GM18867 (cell line): ENCODE measurements at regions not wholly inside any gene's neighbourhood (a gene's known extent, or its start where the extent isn't known, plus 50 kb on each side); places are given as distances from the start of the nearest gene placed in this dataset.
"Not testable (repeated sequence)": the region's sequence is repeated elsewhere in the genome, so short reads cannot be mapped to it uniquely, and the experiment has no call there.

Experiments used
- ATAC-seq: cut with Tn5 transposase; IDR thresholded peaks from one replicate; pipeline ENCODE4 v1.9.1; 2021; ENCODE audit warnings: mild to moderate bottlenecking, moderate library complexity; ENCODE audit not compliant: unreplicated experiment

GRCh38 chr11:106152013-106152412, 74.6 kb downstream of the AASDHPPT start:
- ATAC-seq, result no peak

GRCh38 chr11:106152824-106153223, 75.4 kb downstream of the AASDHPPT start:
- no peak for ATAC-seq

GRCh38 chr11:106156290-106156937, 79.0 kb downstream of the AASDHPPT start:
- ATAC-seq, result peak; percentile 67

- peak; percentile 33 for ATAC-seq
These were observed 80.9 kb downstream of the AASDHPPT start for GRCh38 chr11:106158406-106158805.

- ATAC-seq, result no peak
These were observed 82.4 kb downstream of the AASDHPPT start for GRCh38 chr11:106159836-106160235.

GRCh38 chr11:106160494-106160893, 83.0 kb downstream of the AASDHPPT start:
- ATAC-seq, result no peak

GRCh38 chr11:106161775-106162634, 84.5 kb downstream of the AASDHPPT start:
- ATAC-seq, result no peak

GRCh38 chr11:106167085-106167484, 89.6 kb downstream of the AASDHPPT start:
- no peak for ATAC-seq

- no peak for ATAC-seq
These were observed 95.0 kb downstream of the AASDHPPT start for GRCh38 chr11:106172386-106172991.

- ATAC-seq, result no peak
These were observed 95.8 kb downstream of the AASDHPPT start for GRCh38 chr11:106173291-106173690.

GRCh38 chr11:106174003-106174402, 96.5 kb downstream of the AASDHPPT start:
- ATAC-seq, result not testable (repeated sequence)

GRCh38 chr11:106176817-106177216, 99.4 kb downstream of the AASDHPPT start:
- ATAC-seq, result no peak

GRCh38 chr11:106177311-106177710, 99.8 kb downstream of the AASDHPPT start:
- ATAC-seq, result no peak

GRCh38 chr11:106178361-106178760, 100.9 kb downstream of the AASDHPPT start:
- ATAC-seq, result no peak

- no peak for ATAC-seq
These were observed 101.6 kb downstream of the AASDHPPT start for GRCh38 chr11:106179048-106179447.

- no peak for ATAC-seq
These were observed 109.2 kb downstream of the AASDHPPT start for GRCh38 chr11:106186630-106187029.

- ATAC-seq, result no peak
These were observed 110.5 kb downstream of the AASDHPPT start for GRCh38 chr11:106187860-106188456.

GRCh38 chr11:106193956-106194355, 116.5 kb downstream of the AASDHPPT start:
- ATAC-seq, result no peak

- no peak for ATAC-seq
These were observed 120.0 kb downstream of the AASDHPPT start for GRCh38 chr11:106197438-106197837.

GRCh38 chr11:106202935-106203620, 125.6 kb downstream of the AASDHPPT start:
- ATAC-seq, result no peak

GRCh38 chr11:106208760-106209159, 131.3 kb downstream of the AASDHPPT start:
- no peak for ATAC-seq
